Dermis blood vessel endothelial cell (primary cell): ENCODE measurements at regions not wholly inside any gene's neighbourhood (a gene's known extent, or its start where the extent isn't known, plus 50 kb on each side); places are given as distances from the start of the nearest gene placed in this dataset.

Experiments used
- DNase-seq: peaks from one replicate; pipeline ENCODE4 v3.0.0; 2010

GRCh38 chr9:118529624-118530214, 825.5 kb downstream of the TLR4 start:
- peak; percentile 65 for DNase-seq

GRCh38 chr9:118532592-118532991, 828.4 kb downstream of the TLR4 start:
- DNase-seq = no peak

GRCh38 chr9:118533101-118533500, 828.9 kb downstream of the TLR4 start:
- no peak for DNase-seq

GRCh38 chr9:118533850-118534249, 829.6 kb downstream of the TLR4 start:
- peak; percentile 61 for DNase-seq

GRCh38 chr9:118536153-118536552, 832.0 kb downstream of the TLR4 start:
- DNase-seq = no peak

DNA sequence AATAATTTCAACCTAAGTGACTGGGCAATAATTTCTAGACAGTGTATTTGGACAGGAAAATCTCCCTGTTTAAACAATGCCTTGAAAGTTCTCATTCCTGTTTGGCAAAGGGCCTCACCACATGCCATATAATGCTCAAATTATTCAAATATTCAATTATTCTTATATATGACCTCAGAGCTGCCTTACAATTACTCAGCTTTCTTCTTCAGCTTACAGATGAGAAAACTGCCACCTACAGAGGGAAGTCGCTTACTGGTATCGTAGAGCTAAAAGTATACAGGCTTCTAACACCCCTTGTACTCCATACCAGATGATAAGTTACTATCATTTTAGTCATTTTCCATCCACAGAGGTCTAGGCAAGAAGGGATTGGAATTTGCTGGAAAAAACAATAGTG, 830.3 kb downstream of the BRINP1 start:
- peak; percentile 40 for DNase-seq

DNA sequence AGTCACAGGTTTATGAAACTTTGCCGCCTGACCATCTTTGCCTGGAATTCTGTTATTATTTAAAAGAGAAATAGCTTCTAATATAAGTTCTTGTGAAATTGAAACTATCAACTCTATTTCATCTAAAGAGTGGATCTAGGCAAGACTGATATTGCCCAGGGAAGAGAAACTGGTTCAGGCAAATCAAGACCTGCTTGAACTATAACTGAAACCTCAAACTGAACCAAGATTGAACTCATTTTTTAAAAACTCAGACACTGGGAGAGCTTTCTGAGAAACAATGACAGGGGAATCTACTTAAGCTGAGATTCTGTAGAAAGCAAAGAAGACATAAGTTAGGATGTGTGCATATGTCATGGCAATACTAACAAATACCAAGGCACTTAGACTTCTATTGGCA, 815.8 kb downstream of the BRINP1 start:
- DNase-seq = no peak

DNA sequence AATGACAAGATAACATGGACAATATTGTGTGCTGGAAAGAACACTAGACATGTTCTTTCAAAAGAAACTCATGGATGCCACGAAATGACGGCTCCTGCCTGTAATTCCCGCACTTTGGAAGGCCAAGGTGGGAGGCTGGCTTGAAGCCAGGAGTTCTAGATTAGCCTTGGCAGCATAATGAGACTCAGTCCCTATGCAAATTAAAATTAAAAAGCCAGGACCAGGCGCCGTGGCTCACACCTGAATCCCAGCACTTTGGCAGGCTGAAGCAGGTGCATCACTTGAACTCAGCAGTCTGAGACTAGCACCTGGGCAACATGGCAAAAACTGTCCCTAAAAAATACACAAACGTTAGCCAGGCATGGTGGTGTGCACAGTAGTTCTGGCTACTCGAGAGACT, 814.2 kb downstream of the BRINP1 start:
- DNase-seq = no peak

DNA sequence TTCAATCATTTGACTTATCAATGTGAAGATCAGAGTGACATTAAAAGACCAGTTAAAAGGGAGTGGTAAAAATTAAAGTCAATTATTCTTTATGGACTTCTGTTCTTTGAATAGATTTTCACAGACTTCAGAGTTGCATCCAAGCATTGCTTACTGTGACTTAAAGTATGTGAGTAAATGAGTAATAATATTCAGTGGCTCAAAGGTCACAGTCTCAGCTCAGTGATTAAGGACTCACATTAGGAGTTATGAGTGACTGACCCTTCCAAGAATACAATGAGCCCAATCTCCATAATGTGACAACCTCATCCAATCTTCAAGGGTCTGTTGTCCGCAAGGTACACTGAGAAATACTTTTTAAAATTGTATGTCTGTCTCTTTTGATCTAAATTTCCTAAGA, 811.2 kb downstream of the BRINP1 start:
- DNase-seq = no peak

GRCh38 chr9:118558891-118559290, 810.3 kb downstream of the BRINP1 start:
- DNase-seq = no peak

DNA sequence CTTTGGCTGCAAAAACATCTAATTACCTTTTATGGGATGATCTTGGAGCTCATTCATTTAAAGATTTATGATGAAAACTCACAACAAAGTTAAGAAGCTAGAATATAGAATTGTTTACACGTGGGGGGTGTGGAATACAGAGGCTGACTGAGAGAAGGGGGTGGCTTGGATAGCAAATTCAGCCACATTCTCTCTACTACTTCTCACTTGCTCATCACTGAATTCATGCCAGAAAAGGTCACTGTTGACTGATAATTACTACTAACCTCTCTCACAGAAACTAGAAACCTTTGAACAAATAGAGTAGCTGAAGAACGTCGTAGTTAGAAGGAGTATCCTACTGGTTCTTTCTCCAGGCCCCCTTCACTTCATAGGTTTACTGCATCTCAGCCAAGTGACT, 808.2 kb downstream of the BRINP1 start:
- no peak for DNase-seq

DNA sequence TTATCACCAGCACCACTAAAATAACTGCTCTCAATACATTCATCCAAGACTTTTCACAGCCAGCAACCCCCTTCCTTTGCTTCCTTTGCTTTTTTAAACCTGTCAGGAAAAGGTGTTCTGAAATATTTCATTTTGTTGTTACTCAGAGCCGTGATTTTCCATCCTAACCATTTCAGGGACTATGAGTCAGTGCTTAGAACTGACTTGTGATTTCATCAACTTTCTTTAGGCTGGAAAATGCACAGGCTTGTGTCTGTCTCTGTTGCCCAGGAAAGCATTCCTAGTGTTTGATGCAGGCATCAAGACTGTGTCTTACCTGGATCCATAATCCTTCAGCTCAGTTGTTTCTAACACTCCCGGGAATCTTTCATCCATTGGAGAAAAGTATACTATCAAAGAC, 805.6 kb downstream of the BRINP1 start:
- no peak for DNase-seq

GRCh38 chr9:118567861-118568260, 801.4 kb downstream of the BRINP1 start:
- no peak for DNase-seq

DNA sequence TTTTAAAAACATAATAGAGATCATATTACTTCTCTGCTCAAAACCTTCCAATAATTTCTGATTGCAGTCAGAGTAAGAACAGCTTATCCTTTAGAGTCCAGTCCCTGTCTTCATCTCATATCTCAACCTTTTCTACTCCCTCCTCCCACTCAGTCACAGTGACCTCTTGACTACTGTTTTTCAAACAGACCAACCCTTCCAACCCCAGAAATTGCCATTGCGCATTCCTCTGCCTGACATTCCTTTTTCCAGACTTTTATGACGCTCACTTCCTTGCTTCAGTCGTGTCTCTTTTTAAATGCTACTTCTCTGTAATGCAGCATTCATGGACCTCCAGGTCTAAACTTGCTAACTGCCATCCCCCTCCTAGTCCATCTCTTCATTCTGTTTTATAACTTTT, 800.5 kb downstream of the BRINP1 start:
- DNase-seq = no peak

GRCh38 chr9:118569148-118569547, 800.1 kb downstream of the BRINP1 start:
- DNase-seq = no peak

- DNase-seq = no peak
These were observed 799.2 kb downstream of the BRINP1 start for GRCh38 chr9:118570066-118570465.

GRCh38 chr9:118575341-118576070, 793.7 kb downstream of the BRINP1 start:
- DNase-seq = no peak

DNA sequence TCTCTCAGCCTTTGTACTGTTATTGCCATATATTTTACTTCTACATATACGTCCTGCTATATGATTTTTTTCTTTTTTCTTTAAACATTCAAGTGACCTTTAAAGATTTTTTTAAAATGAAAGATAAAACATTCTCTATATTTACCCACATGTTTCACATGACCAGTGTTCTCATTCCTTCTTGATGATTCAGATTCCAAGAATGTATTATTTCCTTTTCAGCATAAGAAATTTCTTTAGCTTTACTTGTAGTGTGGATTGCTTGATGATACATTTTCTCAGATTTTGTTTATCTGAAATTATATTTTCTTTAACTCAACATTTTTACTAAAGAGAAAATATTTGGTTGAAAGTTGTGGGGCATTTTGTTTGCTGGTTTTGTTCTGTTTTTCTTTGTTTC, 792.1 kb downstream of the BRINP1 start:
- DNase-seq = peak; percentile 69

DNA sequence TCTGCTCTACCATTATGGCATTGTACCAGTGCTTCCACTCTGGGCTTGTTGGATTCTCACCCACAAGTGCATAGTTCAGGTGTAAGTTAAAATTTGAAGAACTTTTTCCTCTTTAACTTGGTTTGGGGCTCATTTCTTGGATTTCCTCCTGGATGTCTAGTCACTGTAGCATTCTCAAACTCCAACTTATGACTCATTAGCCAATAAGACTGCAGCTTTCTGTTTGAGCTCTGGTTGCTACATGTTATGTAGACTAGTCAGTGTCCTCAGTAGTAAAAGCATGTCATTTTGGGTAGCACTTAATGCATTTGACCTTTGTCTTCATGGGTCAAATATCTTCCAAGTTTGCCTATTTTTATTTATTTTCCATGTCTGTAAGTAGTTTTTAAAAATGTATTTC, 790.8 kb downstream of the BRINP1 start:
- DNase-seq = peak; percentile 32

GRCh38 chr9:118583414-118583813, 785.8 kb downstream of the BRINP1 start:
- no peak for DNase-seq

DNA sequence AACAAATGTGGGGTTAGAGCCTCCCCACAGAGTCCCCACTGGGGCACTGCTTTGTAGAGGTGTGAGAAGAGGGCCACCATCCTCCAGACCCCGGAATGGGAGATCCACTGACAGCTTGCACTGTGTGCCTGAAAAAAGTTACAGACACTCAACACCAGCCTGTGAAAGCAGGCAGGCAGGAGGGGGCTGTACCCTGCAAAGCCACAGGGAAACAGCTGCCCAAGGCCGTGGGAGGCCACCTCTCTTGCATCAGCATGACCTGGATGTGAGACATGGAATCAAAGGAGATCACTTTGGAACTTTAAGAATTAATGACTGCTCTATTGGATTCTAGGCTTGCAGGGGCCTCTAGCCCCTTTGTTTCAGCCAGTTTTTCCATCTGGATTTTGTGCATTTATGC, 782.3 kb downstream of the BRINP1 start:
- DNase-seq = no peak

DNA sequence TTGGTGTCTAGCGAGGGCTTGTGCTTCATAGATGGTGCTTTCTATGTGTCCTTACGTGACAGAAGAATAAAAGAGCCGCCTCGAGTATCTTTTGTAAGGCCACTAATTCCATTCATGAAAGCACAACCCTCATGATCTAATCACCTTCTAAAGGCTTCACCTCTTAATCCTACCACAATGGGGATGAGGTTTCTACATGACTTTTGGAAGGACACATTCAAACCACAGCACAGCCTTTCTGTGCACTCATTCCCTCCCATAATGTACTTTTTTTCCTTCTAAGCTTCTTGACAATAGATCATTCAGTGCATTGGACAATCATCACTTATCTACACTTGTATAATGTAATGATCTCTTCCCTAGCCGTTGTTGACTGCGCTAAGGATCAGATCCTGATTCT, 774.8 kb downstream of the BRINP1 start:
- no peak for DNase-seq

DNA sequence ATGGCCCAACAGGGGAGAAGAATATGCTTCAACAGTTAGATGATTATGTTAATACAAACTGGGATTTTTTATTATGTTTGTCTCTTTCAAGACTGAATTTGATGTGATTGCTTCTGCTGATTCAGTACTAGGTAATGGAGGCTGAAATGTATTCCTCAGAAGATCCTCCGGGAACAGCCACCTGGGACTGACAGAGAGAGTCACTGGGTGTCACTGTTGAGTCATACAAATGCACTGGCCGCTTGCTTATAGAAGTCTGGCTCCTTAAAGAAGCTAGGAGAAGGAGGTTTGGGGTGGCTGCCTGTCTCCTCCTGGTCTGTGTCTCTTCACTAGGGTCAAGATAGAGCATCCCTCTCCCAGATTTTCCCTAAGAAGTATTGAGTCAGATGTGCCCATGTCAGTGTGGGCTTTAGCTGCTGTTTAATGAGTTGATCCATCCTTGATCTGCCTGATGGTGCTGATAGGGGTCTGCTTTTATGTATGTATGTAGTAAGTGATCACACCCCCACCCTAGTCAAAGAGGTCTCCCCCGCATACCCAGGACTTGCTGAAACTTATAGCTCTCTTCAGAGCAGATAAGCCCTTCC, 773.4 kb downstream of the BRINP1 start:
- DNase-seq = peak; percentile 51

DNA sequence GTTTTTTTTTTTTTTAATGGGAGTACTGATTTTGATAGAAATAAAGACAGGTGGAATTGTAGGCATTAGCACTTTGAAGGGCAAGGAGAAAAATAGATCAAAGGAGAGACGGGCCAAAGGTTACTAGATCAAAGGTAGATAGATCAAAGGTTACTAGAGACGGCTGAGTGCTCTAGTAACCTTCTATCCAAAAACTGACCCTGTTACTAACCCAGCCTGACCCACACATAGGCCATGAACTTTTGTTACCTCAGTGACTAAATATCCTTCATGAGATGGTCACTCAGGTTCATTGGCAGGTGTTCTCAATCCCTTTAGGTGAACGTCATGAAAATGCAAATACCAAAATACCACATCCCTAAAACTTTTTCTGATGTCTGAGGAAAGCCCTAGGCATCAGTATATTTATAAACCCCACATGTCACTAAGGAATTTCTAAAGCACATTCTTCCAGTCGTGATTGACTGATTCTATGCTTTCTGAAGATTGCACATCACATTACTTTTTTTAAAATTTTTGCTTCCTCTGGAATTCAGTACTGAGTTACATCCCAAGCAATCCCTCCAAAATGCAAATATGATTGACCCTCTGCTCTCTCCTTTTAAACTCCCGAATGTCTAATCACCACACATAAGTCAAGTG, 772.7 kb downstream of the BRINP1 start:
- no peak for DNase-seq
